ENCODE measurements at regions not wholly inside any gene's neighbourhood (a gene's known extent, or its start where the extent isn't known, plus 50 kb on each side); places are given as distances from the start of the nearest gene placed in this dataset.
"Not testable (repeated sequence)": the region's sequence is repeated elsewhere in the genome, so short reads cannot be mapped to it uniquely, and the experiment has no call there.

DNA sequence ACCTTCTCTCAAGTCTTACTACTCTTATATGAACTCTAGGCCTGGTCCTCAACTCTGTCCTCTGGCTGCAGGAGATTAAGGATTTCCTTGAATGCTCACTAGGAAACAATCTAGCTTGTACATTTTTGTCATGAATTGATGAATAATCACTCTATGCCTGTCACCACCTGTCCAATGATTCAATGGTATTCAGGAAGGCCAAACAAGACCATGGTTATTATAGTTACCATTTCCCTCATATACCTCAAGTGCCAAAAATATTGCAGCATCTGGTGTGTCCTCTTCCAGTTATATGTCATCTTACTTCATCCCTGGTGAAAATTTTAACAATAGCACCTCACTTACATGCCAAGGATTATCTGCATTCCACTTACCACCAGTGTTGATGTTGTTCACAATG lies 179.0 kb upstream of the MOCS2 start:
- DNase-seq (ENCODE audit: low spot score in 2 of 2), result no peak
- intact Hi-C loops (cut with DNase I), result no loop called here
- no peaks in the 10 kb centered on the region for H3K36me3 ChIP-seq

GRCh38 chr5:53291047-53291446 lies 181.5 kb upstream of the MOCS2 start:
- Histone ChIP-seq H3K4me3 (no peak overlapping the region), H3K36me3 (no peaks in the 10 kb centered on the region), H3K27me3 (no peaks in the 10 kb centered on the region), H3K4me1 (no peaks in the 10 kb centered on the region), H3K9me3 (no peaks in the 10 kb centered on the region), H3K27ac (no peak overlapping the region)
- TF ChIP-seq, protein P1, sequence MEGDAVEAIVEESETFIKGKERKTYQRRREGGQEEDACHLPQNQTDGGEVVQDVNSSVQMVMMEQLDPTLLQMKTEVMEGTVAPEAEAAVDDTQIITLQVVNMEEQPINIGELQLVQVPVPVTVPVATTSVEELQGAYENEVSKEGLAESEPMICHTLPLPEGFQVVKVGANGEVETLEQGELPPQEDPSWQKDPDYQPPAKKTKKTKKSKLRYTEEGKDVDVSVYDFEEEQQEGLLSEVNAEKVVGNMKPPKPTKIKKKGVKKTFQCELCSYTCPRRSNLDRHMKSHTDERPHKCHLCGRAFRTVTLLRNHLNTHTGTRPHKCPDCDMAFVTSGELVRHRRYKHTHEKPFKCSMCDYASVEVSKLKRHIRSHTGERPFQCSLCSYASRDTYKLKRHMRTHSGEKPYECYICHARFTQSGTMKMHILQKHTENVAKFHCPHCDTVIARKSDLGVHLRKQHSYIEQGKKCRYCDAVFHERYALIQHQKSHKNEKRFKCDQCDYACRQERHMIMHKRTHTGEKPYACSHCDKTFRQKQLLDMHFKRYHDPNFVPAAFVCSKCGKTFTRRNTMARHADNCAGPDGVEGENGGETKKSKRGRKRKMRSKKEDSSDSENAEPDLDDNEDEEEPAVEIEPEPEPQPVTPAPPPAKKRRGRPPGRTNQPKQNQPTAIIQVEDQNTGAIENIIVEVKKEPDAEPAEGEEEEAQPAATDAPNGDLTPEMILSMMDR (IDR thresholded peaks at IDR 0.05), result no peak
- intact Hi-C loops (cut with DNase I), result no loop called here
- no peak for DNase-seq (ENCODE audit: low spot score in 2 of 2)

More for the DNA sequence above, 179.0 kb upstream of the MOCS2 start:
- Histone ChIP-seq H3K4me1 (no peaks in the 10 kb centered on the region), H3K27ac (no peak overlapping the region), H3K4me3 (no peak overlapping the region), H3K27me3 (no peaks in the 10 kb centered on the region), H3K9me3 (no peaks in the 10 kb centered on the region)
- TF ChIP-seq, protein P1 (IDR thresholded peaks at IDR 0.05), result no peak

DNA sequence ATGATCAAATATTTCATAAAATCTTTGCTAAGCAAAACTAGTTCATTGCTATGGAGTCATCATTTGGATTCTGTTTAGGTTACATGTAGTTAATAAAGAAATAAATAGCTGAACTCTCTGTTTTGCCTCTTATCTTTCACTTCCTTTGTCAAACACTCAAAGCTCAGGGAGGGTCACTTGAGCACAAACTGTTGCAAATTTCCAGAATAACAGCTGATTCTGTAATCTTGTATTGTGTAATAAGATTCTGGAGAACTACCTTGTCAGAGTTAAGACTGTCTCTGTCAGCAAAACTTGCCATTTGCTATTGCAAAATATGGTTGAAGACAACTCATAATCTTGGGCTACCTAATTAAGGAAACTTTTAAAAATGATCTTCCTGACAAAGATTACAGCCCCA lies 182.0 kb upstream of the MOCS2 start:
- TF ChIP-seq, protein P1 (IDR thresholded peaks at IDR 0.05), result no peak
- no peak overlapping the region for H3K4me3 ChIP-seq
- intact Hi-C loops (cut with DNase I), result no loop called here
- DNase-seq (ENCODE audit: low spot score in 2 of 2), result no peak
- H3K4me1 ChIP-seq, result no peaks in the 10 kb centered on the region
- no peaks in the 10 kb centered on the region for H3K9me3 ChIP-seq
- no peak overlapping the region for H3K27ac ChIP-seq
- H3K36me3 ChIP-seq, result no peaks in the 10 kb centered on the region
- H3K27me3 ChIP-seq, result no peaks in the 10 kb centered on the region

DNA sequence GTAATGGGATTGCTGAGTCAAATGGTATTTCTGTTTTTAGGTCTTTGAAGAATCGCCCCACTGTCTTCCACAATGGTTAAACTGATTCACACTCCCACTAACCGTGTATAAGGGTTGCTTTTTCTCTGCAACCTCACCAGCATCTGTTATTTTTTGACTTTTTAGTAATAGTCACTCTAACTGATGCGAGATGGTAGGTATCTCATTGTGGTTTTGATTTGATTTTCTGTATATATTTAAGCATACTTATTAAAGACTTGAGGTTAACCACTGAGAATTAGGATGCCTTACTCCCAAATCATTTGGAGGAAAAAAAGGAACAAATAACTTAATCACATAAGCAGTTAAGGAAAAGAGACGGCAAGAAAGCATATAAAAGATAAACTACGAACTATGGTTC lies 181.6 kb upstream of the FST start:
- Histone ChIP-seq H3K4me1 (peaks cover 0 to 6% of the 10 kb centered on the region in 2 donors), H3K4me3 (no peak overlapping the region), H3K27ac (no peak overlapping the region), H3K9me3 (no peaks in the 10 kb centered on the region), H3K27me3 (no peaks in the 10 kb centered on the region), H3K36me3 (no peaks in the 10 kb centered on the region)
- no peak for DNase-seq (ENCODE audit: low spot score in 2 of 2)
- intact Hi-C loops (cut with DNase I), result no loop called here
- TF ChIP-seq, protein P1 (IDR thresholded peaks at IDR 0.05), result no peak

DNA sequence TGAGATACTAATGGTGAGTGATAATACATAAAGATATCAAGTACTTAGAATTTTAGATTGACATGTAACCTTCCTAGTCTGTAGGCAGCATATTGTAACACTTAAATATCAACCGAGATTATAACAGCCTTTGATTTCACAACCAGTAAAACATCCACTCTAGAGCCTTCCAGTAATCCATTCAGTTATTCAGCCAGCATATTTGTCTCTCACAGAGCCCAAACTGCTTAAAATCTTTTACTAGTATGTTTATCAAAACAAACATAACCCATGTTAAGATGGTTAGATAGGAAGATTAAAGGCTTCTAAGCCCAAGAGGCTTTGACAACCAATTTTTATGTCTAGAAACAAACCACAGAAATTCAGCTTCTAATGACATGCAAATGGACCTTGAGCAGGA lies 177.9 kb upstream of the FST start:
- H3K4me1 ChIP-seq, result peaks cover 0 to 6% of the 10 kb centered on the region in 2 donors
- no peak overlapping the region for H3K4me3 ChIP-seq
- H3K27me3 ChIP-seq, result no peaks in the 10 kb centered on the region
- H3K9me3 ChIP-seq, result peaks cover 0 to 6% of the 10 kb centered on the region in 2 donors
- TF ChIP-seq, protein P1 (IDR thresholded peaks at IDR 0.05), result no peak
- DNase-seq (ENCODE audit: low spot score in 2 of 2), result no peak
- intact Hi-C loops (cut with DNase I), result no loop called here
- peak overlapping the region; percentile 37 to 58 for H3K27ac ChIP-seq
- no peaks in the 10 kb centered on the region for H3K36me3 ChIP-seq

DNA sequence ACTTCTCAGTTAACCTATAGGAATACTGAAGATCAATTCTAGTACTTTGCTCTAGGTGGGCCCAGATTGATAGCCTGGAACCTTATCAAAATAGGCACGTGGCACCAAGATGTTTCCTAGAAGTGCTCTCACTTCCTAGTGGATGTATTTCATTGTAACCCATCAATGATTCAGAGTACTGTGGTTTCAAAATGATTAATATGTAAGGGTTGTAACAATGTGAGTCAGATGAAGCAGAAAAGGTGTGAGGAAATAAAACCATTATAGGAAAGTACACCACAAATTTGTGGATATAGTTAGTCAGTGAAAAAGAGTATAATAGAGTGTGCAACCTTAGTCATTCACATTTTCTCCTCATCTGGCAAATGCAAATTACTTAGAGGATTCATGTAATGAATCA lies 177.3 kb upstream of the FST start:
- Histone ChIP-seq H3K4me3 (no peak overlapping the region), H3K27ac (peak overlapping the region; percentile 37 to 58), H3K36me3 (no peaks in the 10 kb centered on the region), H3K9me3 (peaks cover 0 to 6% of the 10 kb centered on the region in 2 donors), H3K4me1 (peaks cover 0 to 6% of the 10 kb centered on the region in 2 donors), H3K27me3 (no peaks in the 10 kb centered on the region)
- TF ChIP-seq, protein P1 (IDR thresholded peaks at IDR 0.05), result no peak
- no peak for DNase-seq (ENCODE audit: low spot score in 2 of 2)
- intact Hi-C loops (cut with DNase I), result loop anchor here (1.0 kb wide), 1 partner anchor 59 kb away; no protein-coding TSS in a partner anchor

DNA sequence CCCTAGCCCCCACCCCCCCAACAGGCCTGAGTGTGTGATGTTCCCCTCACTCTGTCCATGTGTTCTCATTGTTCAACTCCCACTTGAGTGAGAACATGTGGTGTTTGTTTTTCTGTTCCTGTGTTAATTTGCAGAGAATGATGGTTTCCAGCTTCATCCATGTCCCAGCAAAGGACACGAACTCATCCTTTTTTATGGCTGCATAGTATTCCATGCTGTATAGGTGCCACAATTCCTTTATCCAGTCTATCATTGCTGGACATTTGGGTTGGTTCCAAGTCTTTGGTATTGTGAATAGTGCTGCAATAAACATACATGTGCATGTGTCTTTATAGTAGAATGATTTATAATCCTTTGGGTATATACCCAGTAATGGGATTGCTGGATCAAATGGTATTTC lies 175.1 kb upstream of the FST start:
- H3K4me1 ChIP-seq; H3K27ac ChIP-seq; H3K36me3 ChIP-seq; H3K27me3 ChIP-seq; H3K4me3 ChIP-seq; H3K9me3 ChIP-seq; DNase-seq (ENCODE audit: low spot score in 2 of 2); intact Hi-C loops (cut with DNase I): not testable (repeated sequence)
